HepG2 (cell line): ENCODE measurements at regions not wholly inside any gene's neighbourhood (a gene's known extent, or its start where the extent isn't known, plus 50 kb on each side); places are given as distances from the start of the nearest gene placed in this dataset.

Experiments
- ZBTB7A ChIP-seq: sonication (generic); formaldehyde crosslinking; IDR thresholded peaks from 2 replicates; pipeline ENCODE4 v1.8.0; 2022; ENCODE audit warnings: mild to moderate bottlenecking, missing genetic modification reagents
- ZNF224 ChIP-seq: sonication (generic); formaldehyde crosslinking; IDR thresholded peaks from 2 replicates; pipeline ENCODE4 v1.5.0; 2020; ENCODE audit warnings: mild to moderate bottlenecking, missing genetic modification reagents

DNA sequence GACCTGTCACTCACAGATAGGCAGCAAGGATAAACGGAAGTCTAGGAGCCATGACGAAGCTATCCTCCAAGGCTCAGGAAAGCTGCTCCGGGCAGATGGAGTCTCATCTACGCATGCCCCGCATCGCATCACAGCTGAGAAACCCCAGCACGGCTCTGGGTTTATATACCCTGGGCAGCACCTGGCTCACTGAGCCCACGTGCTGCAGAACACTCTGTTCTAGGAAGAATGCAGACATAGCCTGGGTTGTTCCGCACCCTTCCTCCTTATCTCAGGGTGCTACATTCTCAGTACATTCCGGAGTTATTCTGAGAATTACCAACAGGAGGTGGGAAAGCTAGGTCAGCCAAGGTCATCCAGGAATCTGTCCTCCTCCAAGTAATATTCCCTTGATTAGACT, 260.4 kb downstream of the CBLN4 start:
- TF ChIP-seq ZNF224 (CRISPR knock-in tag) (no peak), ZBTB7A (CRISPR knock-in tag) (no peak)
